HG03045 (cell line): ENCODE measurements at regions not wholly inside any gene's neighbourhood (a gene's known extent, or its start where the extent isn't known, plus 50 kb on each side); places are given as distances from the start of the nearest gene placed in this dataset.

Experiments used
- ATAC-seq: cut with Tn5 transposase; IDR thresholded peaks from one replicate; pipeline ENCODE4 v1.9.1; 2021; ENCODE audit warnings: mild to moderate bottlenecking, moderate library complexity; ENCODE audit not compliant: unreplicated experiment

DNA sequence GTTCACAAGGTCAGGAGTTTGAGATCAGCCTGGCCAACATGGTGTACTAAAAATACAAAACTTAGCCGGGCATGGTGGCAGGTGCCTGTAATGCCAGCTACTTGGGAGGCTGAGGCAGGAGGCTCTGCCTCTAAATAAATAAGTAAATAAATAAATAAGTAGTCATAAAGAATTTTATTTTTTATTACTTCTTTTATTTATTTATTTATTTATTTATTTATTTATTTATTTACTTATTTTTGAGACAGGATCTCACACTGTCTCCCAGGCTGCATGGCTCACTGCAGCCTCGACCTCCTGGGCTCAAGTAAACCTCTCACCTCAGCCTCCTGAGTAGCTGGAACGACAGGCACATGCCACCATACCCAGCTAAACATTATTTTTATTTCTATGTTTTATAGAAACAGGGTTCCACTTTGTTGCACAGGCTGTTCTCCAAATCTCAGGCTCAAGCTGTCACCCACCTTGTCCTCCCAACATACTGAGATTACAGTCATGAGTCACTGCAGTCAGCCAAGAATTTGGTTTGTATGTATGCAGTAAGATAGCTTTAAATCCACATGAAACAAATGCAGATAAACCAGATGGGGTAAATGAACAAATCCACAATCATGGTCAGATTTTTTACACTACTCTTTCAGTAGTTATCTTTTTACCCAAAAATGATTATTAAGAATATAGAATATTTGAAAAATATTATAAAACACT lies 523.3 kb upstream of the RGS18 start:
- ATAC-seq: no peak

- ATAC-seq: no peak
These were observed 521.9 kb upstream of the RGS18 start for GRCh38 chr1:191636345-191636744.

DNA sequence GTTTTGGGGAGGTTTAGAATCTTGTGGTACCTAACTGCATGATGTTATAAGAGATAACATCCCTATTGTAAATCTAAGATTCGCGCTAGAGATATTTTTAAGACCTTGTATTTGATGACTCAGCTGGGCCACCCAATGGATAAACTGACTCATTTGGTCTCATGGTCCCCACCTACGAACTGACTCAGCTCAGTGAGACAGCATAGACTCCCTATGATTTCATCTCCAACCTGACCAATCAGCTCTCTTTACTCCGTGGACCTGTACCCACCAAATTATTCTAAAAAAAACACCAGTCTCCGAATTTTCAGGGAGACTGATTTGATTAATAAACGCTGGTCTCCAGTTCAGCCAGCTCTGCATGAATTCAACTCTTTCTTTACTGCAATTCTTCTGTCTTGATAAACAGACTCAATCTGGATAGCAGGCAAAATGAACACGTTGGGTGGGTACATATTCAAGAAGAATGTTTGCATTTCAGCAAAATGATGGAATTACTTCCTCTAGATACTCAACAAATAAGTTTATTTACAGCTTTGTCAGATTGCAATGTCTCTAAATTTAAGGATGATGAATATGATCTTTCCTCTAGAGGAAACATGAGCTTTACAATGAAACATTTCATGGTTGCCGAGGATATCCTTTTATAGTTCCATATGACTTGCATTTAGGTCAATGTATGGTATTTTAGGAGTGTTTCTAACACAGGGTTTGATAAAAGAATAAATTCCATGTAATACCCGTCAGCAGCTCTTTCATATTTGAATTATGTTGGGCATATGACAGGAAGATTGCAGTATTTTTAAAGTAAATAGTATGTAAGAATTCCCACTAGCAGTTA lies 516.6 kb upstream of the RGS18 start:
- no peak for ATAC-seq

GRCh38 chr1:191643060-191643459 lies 515.2 kb upstream of the RGS18 start:
- ATAC-seq: no peak

DNA sequence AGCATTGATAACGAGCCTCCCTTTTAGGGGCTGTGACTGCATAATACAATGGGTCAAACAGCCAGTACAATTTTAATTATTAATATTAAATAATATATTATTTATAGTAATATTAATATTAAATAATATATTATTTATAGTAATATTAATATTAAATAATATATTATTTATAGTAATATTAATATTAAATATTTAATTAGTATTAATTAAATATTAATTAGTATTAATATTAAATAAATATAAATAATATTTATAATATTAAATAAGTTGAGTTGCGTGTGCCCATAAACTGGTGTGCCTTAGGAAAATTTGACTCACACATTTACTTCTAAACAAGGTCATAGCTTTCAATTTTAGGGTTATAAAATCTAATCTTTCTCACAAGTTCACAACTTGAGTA lies 509.3 kb upstream of the RGS18 start:
- ATAC-seq: no peak

DNA sequence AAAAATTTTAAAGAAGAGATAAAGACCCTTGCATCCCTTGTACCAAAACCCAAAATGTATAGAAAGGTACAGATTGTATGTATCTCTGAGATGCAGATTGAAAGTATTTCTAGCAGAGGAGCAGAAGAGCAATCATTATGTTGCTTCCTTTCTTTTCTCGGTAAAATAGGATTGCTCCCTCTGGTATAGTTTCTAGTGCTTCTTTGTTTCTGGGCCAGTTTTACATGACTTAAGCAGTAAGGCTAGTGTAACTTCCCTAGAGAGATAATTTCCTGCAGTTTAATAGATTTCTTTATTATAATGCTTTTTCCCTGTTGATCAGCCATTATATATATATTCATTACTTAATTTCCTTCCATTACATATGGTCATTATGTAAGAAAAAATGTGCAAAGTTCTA lies 496.2 kb upstream of the RGS18 start:
- no peak for ATAC-seq

GRCh38 chr1:191662746-191663145 lies 495.5 kb upstream of the RGS18 start:
- ATAC-seq: no peak

DNA sequence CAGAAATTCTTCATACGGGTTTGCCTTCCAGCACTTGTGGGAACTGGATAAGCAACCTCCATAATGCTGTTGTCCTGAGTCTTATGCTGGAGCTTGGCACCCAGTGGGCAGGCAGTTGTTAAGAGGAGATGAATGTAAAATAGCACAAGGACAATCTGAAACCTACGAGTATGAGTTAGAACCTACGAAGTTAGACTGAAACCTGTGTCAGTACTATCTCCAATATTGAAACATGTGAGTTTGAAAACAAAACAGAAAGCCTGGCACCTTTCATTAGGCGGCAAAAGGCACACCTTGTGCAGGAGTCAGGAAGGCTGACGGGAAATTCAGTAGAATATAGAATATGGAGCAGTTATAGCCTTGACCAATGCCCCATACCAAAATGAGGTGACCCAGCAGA lies 489.7 kb upstream of the RGS18 start:
- ATAC-seq: no peak

GRCh38 chr1:191669629-191670028 lies 488.6 kb upstream of the RGS18 start:
- ATAC-seq: no peak

DNA sequence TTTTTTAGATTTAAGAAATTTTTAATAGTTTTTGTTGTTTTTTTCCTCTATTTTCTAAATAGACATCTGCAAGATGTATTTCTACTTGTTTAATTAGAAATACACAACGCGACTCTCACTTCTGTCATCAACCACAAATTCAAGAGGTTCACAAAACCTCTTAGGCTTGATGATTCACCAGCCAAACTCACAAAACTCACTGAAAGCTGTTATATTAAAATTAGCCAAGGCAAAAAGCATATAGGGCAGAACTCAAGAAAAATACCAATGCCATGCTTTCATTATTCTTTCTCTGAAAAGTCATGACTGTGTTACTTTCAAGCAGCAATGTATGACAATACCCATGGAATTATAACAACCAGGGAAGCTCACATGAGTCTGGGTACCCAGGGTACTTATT lies 487.0 kb upstream of the RGS18 start:
- ATAC-seq: no peak

DNA sequence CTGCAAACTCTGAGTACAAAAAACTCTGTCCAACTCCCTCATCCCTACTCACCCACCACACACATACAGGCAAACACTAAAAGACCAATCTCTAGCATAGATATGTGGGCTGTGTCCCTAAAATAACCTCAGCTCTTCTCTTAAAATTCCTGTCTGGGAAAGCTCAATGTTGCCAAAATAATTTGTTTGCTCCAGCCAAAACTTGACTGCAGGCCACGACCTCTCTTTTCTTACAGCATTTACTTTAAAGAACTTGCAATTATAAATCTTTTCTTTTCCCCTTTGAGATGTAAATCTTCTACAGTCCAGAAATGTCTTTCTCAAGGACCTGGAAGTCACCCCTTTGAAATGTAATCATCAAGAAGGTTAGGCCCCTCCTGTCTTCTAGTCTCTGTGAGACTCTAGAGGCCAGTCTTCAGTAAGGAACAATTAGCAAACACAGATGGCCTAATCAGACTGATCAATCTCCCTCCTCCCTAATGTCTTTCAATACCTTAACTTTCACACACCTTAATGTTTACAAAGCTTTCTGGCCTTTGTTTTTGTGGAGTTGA lies 483.6 kb upstream of the RGS18 start:
- no peak for ATAC-seq

- no peak for ATAC-seq
These were observed 482.1 kb upstream of the RGS18 start for GRCh38 chr1:191675856-191676783.

- ATAC-seq: no peak
These were observed 472.6 kb upstream of the RGS18 start for GRCh38 chr1:191685669-191686068.

DNA sequence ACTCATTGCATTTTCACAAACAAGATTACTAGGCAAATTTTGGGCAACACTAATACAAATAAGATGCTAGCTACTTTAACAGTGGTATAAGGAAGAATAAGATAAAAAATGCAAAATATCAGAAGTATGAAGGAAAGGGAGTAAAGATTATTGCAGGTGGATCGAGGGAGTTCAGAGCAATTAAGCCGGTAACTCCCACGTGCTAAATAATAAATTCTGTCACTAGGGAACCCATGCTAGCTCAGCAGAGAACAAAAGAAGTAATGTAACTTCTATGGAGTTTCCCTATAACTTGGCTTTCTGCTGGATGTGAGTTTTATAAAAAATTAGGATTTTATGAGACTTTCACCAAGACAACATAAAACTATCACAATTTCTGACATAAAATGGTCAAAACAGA lies 470.5 kb upstream of the RGS18 start:
- no peak for ATAC-seq

DNA sequence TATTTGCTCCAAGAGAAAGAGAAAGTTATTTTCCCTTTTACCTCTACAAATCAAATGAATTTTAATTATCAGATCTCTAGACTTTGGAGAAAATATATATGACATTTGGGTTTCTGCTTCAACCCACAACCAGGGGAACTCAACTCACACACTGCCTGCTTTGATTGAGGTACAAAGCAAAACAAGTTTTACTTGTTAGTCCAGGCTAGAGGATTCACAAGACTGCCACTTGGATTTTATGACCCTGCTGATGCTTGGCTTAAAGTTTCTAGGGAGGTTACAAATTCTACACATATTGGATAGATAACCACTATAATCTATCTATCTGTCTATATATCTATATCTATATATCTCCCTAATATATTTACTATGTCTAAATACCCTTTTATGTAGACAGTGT lies 467.3 kb upstream of the RGS18 start:
- no peak for ATAC-seq

- ATAC-seq: no peak
These were observed 464.5 kb upstream of the RGS18 start for GRCh38 chr1:191693797-191694196.

GRCh38 chr1:191695865-191696264 lies 462.4 kb upstream of the RGS18 start:
- peak; percentile 81 for ATAC-seq

DNA sequence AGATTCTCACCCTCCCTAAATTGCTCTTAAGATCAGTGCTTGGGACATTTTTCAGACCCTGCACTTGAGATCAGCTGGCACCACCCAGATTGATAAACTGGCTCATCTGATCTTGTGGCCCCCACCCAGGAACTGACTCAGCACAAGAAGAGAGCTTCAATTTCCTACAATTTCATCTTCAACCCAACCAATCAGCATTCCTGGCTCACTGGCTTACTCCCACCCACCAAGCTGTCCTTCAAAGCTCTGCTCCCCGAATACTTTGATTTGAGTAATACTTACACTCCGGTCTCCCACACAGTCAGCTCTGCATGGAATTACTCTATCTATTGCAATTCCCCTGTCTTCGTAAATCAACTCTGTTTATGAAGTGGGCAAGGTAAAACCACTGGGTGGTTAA lies 461.9 kb upstream of the RGS18 start:
- ATAC-seq: no peak

- ATAC-seq: no peak
These were observed 460.7 kb upstream of the RGS18 start for GRCh38 chr1:191697556-191697955.

- no peak for ATAC-seq
These were observed 460.0 kb upstream of the RGS18 start for GRCh38 chr1:191698246-191698645.

DNA sequence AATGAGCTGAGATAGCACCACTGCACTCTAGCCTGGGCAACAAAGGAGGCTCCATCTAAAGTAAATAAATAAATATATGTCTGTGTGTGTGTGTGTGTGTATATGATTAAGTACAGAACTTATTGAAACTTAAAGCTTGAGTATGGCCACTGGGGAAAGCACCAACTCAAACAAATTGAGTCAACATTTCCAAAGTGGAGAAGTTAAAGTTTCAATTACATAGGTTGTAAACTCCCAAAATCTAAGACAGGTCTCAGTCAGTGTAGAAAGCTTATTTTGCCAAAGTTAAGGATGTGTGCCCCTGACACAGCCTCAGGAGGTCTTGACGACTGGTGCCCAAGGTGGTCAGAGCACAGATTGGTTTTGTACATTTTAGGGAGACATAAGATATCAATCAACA lies 458.9 kb upstream of the RGS18 start:
- no peak for ATAC-seq
